Peyer's patch (tissue), 4 donors: ENCODE measurements at regions not wholly inside any gene's neighbourhood (a gene's known extent, or its start where the extent isn't known, plus 50 kb on each side); places are given as distances from the start of the nearest gene placed in this dataset.

Source experiments
- DNase-seq, 3 donors: peaks; one replicate each; pipeline ENCODE4 v3.0.0-alpha.2; 2017 to 2019
- H3K27ac ChIP-seq, 4 donors: fragments of 200-600 bp; sonication (generic); one replicate each; pipeline ENCODE4 v1.5.1; 2016 to 2019
- H3K27me3 ChIP-seq, 2 donors: fragments of 200-600 bp; sonication (generic); one replicate each; pipeline ENCODE4 v1.5.1; 2019
- H3K36me3 ChIP-seq, 3 donors: fragments of 200-600 bp; sonication (generic); one replicate each; pipeline ENCODE4 v1.5.1; 2016 to 2019
- H3K4me1 ChIP-seq, 4 donors: fragments of 200-600 bp; sonication (generic); one replicate each; pipeline ENCODE4 v1.5.1; 2016 to 2019
- H3K4me3 ChIP-seq, 4 donors: fragments of 200-600 bp; sonication (generic); 1 replicate in 3 of 4; 2 replicates in 1 of 4; pipeline ENCODE4 v1.5.1; 2016 to 2019; ENCODE audit warnings: mild to moderate bottlenecking in 1 of 4
- H3K9me3 ChIP-seq, 4 donors: fragments of 200-600 bp; sonication (generic); one replicate each; pipeline ENCODE4 v1.5.1; 2016 to 2019; ENCODE audit warnings: mild to moderate bottlenecking in 1 of 4
- CTCF ChIP-seq, 6 experiments: fragments of 450-650 bp in 4 of 6; fragments of 200-600 bp in 2 of 6; sonication (generic) in 1 of 6; IDR thresholded peaks; one replicate each; pipeline ENCODE4 v1.5.1; 2017 to 2019; ENCODE audit warnings: antibody characterized with exemption in 6 of 6, mild to moderate bottlenecking in 3 of 6, moderate library complexity in 1 of 6
- POLR2A ChIP-seq, 2 donors: fragments of 450-650 bp; IDR thresholded peaks; one replicate each; pipeline ENCODE4 v1.5.1; 2017; ENCODE audit warnings: antibody characterized with exemption in 2 of 2, mild to moderate bottlenecking in 2 of 2, moderate library complexity in 2 of 2

DNA sequence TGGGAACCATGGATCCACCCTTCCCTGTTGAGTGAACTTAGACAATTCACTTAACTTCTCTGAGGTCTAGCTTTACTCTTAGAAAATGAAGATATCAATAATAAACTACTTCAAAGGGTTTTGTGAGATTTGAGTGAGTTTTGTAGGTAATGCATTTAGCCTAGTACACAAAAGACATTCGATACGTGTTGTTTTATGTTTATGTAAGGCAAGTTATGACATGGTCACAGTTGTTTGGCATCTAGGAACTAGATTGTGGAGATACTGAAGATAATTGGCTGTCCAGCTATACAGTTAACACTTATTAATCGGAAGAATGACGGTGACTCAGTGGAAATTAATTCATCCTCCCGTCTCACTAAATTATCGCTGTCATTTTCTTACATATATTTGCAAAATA lies 1781.1 kb upstream of the TENM3 start:
- TF ChIP-seq POLR2A (IDR thresholded peaks at IDR 0.05) (no peak), CTCF (IDR thresholded peaks at IDR 0.05) (no peak)
- no peaks in the 10 kb centered on the region for H3K4me1 ChIP-seq
- H3K27ac ChIP-seq = no peak overlapping the region
- no peak overlapping the region for H3K4me3 ChIP-seq
- DNase-seq = no peak
- no peaks in the 10 kb centered on the region for H3K36me3 ChIP-seq
- H3K27me3 ChIP-seq = no peaks in the 10 kb centered on the region
- H3K9me3 ChIP-seq = no peaks in the 10 kb centered on the region

- H3K27ac ChIP-seq = no peak overlapping the region
- DNase-seq = no peak
- no peaks in the 10 kb centered on the region for H3K27me3 ChIP-seq
- no peaks in the 10 kb centered on the region for H3K36me3 ChIP-seq
- no peak overlapping the region for H3K4me3 ChIP-seq
- H3K9me3 ChIP-seq = no peaks in the 10 kb centered on the region
- TF ChIP-seq CTCF (IDR thresholded peaks at IDR 0.05) (no peak), POLR2A (IDR thresholded peaks at IDR 0.05) (no peak)
- no peaks in the 10 kb centered on the region for H3K4me1 ChIP-seq
These were observed 1777.8 kb upstream of the TENM3 start for GRCh38 chr4:180465364-180465763.

GRCh38 chr4:180483036-180483435 lies 1760.2 kb upstream of the TENM3 start:
- H3K9me3 ChIP-seq = no peaks in the 10 kb centered on the region
- no peak overlapping the region for H3K4me3 ChIP-seq
- H3K36me3 ChIP-seq = no peaks in the 10 kb centered on the region
- no peaks in the 10 kb centered on the region for H3K4me1 ChIP-seq
- no peaks in the 10 kb centered on the region for H3K27me3 ChIP-seq
- no peak overlapping the region for H3K27ac ChIP-seq
- DNase-seq = no peak
- TF ChIP-seq CTCF (IDR thresholded peaks at IDR 0.05) = no peak
- no peak for TF ChIP-seq POLR2A (IDR thresholded peaks at IDR 0.05)

- Histone ChIP-seq H3K4me3 (no peak overlapping the region), H3K9me3 (no peaks in the 10 kb centered on the region), H3K4me1 (no peaks in the 10 kb centered on the region), H3K27ac (no peak overlapping the region), H3K27me3 (no peaks in the 10 kb centered on the region), H3K36me3 (no peaks in the 10 kb centered on the region)
- no peak for DNase-seq
- no peak for TF ChIP-seq CTCF (IDR thresholded peaks at IDR 0.05)
- no peak for TF ChIP-seq POLR2A (IDR thresholded peaks at IDR 0.05)
These were observed 1757.8 kb upstream of the TENM3 start for GRCh38 chr4:180485407-180485806.

DNA sequence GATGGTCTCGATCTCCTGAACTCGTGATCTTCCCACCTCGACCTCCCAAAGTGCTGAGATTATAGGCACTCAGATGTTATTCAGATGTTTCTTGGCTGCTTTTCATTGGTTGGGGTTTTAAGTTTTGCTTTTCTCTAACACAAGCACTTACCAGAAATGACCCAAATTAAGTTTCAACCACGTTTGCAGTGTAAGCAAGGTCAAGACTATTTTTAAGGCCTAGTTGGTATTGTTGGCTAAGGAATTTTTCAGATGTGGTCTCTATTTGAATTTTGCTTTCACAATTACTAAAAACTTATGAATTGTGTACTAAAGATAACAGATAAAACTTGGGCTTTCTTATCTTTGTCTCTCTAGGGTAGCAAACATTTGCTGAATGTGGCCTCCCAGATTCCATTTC lies 1756.9 kb upstream of the TENM3 start:
- TF ChIP-seq POLR2A (IDR thresholded peaks at IDR 0.05) = no peak
- no peak for TF ChIP-seq CTCF (IDR thresholded peaks at IDR 0.05)
- Histone ChIP-seq H3K4me3 (no peak overlapping the region), H3K9me3 (no peaks in the 10 kb centered on the region), H3K27me3 (no peaks in the 10 kb centered on the region), H3K36me3 (no peaks in the 10 kb centered on the region), H3K27ac (no peak overlapping the region), H3K4me1 (no peaks in the 10 kb centered on the region)
- DNase-seq = no peak

DNA sequence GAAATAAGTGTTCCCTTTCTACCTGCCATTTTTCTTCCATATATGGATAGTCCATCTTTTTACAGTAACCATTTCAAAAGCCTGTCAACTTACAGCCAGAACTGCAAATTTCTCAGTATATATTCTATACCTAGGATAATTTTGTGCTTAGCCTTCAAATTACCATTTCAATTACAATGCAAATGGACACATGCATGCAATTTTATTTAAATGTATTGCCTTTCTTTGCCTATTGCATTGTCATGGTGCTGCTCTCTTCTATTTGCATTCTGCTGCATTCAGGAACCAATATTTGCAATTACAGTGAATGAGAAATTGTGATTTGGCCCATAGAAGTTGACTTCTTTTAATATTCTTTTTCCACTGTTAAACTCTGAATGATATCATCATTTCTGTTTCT lies 1753.4 kb upstream of the TENM3 start:
- Histone ChIP-seq H3K27ac (no peak overlapping the region), H3K9me3 (no peaks in the 10 kb centered on the region), H3K4me1 (no peaks in the 10 kb centered on the region)

More for the DNA sequence above, 1753.4 kb upstream of the TENM3 start:
- no peak for DNase-seq
- H3K36me3 ChIP-seq = no peaks in the 10 kb centered on the region
- no peak overlapping the region for H3K4me3 ChIP-seq
- no peaks in the 10 kb centered on the region for H3K27me3 ChIP-seq
- TF ChIP-seq POLR2A (IDR thresholded peaks at IDR 0.05) = no peak
- TF ChIP-seq CTCF (IDR thresholded peaks at IDR 0.05) = no peak
